Activated CD4-positive, alpha-beta T cell treated with anti-CD3 and anti-CD28 coated beads, Interleukin-2, amount 50 U/mL, for 4 hours (primary cell): ENCODE measurements at regions not wholly inside any gene's neighbourhood (a gene's known extent, or its start where the extent isn't known, plus 50 kb on each side); places are given as distances from the start of the nearest gene placed in this dataset.
"Not testable (repeated sequence)": the region's sequence is repeated elsewhere in the genome, so short reads cannot be mapped to it uniquely, and the experiment has no call there.

Experiments used
- DNase-seq, 2 experiments: peaks; one replicate each; pipeline ENCODE4 v3.0.0-alpha.2; 2020

DNA sequence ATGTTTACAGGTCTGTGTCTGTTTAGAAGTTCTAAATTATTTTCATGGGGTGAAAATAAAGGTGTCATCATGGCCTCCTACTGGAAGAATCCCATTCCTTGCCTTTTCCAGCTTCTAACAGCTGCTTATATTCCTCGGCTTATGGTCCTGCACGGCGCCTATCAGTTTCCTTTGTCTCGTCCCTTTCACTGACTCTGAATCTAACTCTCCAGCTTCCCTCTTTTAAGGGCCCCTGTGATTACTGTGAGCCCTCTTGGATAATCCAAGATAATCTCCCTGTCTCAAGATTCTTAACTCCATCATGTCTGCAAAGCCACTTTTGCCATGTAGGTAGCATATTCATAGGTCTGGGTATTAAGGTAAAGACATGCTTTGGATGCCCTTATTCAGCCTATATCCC is 441.0 kb upstream of the ERCC4 start:
- DNase-seq = no peak

DNA sequence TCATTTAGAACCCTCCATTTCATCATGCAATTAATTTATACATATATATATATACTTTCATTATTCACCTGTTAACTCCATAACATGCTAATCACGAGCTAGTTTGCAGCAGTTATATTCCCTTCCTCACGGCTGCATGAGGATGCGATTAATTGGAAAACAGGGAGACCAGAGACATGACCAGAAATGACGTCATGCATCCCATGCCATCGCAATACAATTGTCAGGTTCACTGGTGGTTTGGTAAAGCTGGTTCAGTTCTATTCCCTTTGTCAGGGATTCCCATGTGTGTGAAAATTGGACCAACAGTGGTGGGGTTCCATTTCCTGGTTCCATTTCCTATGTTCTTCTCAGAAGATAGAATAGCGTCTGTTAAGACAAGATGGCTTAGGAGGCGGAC is 440.4 kb upstream of the ERCC4 start:
- no peak for DNase-seq

DNA sequence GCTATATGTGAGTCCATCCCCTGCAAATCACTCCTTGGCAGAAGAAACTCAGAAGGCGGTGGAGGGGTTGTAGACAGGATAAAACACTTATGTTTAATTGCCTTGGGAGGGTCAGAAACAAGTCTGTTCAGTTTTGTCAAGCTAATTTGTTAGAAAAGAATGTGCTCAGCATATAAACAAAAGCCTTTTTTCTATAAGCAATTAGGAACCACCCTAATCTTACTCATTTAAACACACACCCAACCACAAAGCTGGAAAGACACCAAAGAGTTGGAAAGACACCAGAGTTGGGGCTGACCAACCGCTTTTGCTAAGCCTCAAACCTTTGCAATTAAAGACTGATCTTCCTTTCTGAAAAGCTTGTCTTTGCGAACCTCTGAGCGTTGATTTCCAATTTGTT is 439.2 kb upstream of the ERCC4 start:
- no peak for DNase-seq

DNA sequence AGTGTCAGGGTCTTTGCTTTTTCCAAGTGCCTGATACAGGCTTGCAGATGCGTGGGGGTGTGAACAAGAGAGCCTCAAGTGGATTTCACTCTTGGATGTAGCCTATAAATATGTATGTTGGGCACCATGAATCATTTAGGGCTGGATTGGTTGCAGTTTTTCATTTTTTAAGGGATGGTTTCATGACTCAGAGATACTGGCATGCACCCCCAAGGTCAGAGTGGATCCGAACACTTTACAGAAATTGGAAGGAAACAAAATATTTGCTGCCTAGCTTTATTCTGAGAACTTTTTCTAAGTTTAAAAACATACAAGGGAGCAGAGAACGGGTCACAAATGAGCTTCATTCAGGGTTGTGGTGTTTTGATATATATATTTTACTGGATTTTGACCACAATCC is 436.8 kb upstream of the ERCC4 start:
- no peak for DNase-seq

DNA sequence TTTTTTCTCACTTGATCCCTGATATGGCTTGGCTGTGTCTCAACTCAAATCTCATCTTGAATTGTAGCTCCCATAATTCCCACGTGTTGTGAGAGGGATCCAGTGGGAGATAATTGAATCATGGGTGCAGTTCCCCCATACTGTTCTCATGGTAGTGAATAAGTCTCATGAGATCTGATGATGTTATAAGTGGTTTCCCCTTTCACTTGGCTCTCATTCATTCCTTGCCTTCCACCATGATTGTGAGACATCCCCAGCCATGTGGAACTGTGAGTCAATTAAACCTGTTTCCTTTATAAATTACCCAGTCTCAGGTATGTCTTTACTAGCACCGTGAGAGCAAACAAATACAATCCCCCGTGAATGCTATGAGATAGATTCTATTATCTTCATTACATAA is 430.5 kb upstream of the ERCC4 start:
- not testable (repeated sequence) for DNase-seq

DNA sequence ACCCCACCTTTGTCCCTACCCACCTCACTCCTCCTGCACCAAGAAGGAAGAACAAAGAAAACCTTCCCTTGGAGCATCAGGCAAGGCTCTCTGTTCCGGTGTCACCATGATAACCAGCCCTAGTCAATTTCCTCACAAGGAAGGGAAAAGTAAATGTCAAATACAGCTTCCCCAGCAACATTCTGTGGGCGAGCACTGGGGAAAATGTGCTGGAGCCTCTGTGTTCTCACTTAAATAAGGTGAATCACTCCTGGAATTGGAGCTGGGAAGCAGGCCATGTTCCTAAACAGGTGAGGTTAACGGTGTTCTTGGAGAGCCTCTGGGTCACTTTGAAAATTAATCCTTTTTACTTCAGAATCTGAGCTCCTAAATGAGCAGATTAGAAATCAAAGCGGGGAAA is 427.9 kb upstream of the ERCC4 start:
- DNase-seq = no peak

DNA sequence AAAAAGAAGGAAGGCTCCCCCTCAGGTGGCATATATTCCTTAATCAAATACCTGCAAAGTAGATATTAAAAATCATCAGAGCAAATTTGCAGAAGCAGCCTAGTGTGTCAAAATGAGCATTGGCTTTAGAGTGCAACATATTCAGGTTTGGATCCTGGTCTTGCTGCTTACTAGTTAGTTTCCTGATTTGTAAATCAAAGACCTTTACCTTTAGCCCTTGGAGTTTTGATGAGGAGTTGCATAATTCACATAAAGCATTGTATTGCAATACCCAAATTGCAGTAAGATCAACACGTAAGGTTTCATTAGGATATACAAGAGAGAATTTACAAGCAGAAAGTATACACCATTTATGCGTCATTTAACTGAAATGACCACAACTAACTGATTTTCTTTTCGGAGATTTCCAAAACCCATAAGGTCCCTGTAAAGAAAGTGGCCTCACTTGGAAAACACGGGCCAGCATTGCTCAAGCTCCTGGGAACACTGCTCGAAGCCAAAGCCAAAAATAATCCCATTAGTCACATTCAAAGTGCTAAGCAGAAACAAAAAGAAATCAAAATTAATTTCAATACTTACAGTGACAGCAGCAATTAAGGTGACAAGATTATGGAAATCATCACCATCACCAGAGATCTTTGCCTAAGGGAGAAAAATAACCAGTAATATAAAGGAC is 415.9 kb upstream of the ERCC4 start:
- no peak for DNase-seq

DNA sequence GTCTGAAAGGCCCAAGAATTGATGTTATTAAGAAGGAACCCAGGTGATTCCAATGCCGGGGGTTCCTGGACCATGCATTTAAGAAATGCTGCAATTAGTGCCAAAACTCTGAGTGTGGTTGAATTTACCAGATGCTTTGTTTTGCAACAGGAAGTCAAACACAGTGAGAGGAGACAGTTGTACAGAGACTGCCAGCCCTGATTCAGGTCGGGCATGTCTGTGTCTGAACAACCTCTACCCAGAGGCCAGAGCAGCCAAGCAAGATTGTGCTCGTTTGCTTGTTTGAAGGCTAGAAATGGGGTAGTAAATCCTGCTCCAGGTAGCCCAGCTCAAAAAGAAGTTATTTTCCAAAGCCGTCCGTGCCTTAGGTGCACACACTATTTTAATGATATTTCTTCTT is 412.4 kb upstream of the ERCC4 start:
- no peak for DNase-seq

DNA sequence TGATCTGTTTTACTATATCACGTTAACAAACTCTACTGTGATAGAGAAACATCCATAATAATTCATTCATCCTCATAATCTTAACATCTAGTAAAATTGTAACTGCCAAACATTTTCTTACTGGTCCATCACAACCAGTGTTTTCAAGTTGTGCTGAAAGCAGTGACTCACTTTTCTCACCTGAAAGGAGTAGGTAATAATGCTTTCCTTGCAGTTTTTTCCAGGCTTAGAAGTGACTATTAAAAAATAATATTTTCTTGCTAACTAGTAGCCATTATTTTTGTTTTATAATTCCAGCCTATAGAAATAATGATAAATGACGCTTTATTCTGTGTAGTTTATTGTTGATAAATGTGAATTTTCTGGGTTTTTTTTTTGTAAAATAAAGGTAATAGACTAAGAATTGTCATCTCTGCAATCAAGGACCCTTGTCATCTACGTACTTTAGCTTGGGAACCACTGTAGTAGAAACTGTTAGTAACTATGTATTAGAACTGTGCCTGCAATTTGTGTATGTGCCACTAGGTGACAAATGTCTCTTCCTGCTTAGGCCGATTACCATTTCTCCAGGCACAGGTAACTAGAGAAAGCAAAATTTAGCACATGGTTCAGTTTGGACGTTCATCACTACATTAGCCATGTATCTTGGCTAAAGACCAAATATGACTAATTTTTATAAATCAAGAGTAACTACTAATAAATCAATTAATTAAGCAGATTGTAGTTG is 409.4 kb upstream of the ERCC4 start:
- DNase-seq = no peak

DNA sequence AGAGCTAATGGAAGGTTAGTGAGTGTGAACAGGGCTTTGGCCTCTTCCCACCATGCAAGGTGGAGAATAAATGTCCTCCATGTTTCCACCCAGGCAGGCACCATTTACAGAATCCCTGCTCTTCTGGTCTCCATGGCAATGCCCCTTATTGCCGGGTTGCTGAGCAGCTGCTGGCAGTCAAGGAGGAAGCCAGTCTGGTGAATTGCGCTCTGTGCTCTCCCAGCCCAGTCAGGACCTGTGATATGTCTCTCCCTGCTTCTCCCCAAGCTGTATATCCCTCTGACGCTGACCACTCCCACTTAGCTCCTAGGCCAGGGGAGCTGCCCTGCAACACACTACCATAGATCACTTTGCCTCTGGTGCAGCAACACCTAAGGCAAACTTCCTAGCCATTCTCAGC is 402.1 kb upstream of the ERCC4 start:
- DNase-seq = no peak

DNA sequence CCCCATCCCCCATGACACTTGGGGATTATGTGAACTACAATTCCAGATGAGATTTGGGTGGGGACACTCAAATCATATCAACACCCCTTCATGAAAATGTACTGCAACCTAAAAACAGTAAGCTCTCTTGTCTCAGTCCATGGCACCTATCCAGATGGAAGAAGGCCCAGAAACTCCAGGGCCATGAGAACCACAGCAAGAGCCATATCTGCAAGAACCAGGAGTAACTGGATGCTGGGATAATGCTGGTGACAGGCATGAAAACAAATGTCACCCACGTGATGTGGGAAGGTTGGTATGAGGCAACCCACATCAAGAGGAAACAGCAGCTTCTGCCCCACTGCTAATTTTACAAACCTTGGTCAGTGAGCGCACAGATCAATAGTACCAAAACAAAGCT is 400.1 kb upstream of the ERCC4 start:
- DNase-seq = no peak

DNA sequence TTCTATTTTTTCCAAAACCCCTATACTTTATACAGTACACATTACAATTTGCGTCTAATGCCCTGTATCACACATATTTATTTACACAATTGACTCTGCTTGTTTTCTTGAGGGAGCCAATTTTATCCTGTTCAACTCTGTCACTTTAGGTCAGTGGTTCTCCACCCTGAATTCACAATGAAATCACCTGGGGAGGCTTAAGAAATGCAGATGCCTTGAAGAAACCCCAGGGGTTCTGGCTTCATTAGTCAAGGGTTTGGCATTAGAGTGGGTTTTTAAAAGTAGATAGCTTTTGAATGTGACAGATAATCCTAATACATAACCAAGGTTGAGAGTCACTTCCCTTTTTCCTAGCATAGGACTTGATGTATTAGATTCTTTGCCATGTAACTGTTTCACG is 398.6 kb upstream of the ERCC4 start:
- no peak for DNase-seq

DNA sequence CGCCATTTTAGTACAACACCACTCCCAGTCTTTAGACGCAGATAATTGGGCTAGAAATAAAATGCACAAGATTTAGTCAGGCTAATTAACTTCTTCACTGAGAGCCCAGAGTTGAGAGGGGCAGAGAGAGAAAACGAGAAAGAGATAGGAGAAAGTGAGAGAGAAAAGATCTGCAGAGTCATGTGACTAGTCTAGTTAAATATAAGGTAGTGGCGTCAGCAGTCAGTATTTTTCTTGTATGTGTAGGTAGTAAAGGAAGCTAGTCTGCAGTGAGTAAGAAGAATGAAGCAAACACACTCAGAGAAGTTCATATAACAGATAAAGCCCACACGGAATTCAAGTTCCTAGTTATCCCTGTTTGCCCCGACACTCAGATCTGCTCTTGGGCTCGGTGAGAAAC is 392.6 kb upstream of the ERCC4 start:
- DNase-seq = no peak

DNA sequence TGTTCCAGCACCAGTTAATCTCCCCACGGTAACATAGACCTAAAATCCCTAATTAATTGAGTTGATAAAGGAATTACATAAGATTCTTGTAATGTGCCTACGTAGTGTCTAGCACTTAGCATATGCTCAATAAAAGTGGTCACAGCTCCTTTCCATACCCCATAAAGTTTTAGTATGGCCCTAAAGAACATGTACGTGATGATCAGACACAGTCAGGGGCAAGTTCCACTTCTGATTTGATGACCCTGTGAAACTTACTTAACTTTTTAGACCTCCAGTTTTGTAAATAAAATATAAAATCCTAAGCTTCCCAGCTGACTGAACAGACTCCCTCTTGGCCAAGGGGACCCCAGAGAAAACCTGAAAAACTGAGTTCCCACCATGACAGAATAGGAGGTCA is 391.3 kb upstream of the ERCC4 start:
- DNase-seq = no peak

DNA sequence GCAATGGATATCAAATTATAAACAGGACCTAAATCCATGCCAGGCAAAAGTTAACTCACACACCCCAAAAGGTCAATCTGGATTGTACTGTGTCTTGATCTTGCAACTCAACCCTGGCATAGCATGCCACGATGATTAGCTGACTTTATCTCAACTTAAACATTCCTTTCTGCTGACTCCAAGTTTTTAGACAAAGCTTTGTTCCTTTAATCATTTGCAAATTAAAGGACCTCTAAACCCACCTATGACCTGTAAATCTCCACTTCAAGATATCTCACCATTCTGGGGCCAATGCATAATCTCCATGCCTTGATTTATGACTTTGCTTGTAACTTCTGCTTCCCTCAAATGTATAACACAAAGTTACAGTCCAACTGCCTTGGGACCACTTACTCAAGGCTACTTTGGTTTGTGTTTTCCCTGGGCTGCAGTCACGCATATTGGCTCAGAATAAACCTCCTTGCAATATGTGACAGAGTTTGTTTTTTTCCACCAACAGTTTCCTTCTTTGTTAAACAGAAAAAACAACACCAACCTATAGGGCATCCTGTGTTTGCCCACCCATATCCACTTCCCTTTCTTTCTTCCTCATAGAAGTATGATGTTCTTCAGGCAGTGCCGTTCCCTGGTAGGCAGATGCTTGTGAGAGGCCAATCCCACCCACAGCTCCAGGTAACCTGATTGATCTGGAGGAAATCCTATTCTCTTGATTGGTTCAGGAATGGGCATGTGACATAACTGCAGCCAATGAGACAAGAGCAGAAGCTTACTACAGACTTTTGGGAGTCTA is 390.6 kb upstream of the ERCC4 start:
- DNase-seq = no peak

DNA sequence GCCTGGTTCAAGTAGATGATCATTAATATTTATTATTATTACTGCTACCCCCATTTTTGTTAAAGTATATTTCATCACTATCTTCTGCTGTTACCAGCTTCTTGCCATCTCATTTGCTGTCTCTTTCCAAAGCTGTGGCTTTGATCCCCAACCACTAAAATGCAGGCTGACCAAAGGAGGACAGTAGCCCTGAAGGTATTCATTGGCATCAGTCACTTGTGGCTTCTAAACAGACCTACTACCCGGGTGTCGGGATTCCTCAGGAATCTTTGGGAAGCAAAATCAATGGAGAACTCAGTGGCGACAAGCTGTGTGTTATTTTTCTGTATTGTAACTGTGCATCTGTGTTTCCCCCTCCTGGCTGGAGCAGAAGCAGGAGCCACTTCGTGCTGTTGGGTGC is 379.2 kb upstream of the ERCC4 start:
- DNase-seq = no peak

DNA sequence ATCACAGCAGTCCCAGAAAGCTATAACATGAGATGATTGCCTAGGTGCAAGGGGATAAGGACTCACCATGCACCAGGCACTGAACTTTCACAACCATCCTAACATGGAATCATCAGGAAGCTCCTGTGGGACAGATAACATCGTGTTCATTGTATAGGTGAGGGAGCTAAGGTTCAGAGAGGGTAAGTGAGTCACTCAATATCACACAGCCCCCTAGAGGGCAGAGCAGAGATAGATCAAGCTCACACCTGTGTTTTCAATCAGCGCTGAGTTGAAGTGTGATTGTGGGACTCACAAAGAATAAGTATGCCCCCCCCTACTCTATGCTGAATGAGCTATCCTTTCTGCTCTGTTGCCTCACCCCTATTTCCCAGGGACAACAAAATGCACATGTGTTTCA is 377.7 kb upstream of the ERCC4 start:
- DNase-seq = no peak

DNA sequence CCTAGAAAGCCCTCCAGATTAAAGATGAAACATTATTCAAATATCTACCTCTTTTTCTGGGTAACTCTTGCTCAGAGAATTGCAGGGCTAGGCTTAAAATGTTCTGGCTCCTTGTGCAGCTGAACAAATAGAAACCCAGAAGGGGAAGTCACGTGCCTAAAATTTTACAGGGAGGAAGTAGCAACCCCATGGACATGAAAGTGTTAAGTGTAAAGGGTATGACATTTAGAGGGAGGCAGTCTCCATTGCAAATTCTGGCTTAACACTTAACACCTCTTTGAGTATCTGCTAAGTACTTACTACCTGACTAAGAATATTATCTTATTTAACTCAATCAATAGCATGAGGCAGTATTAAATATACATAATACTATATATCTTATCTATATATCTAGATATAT is 376.1 kb upstream of the ERCC4 start:
- no peak for DNase-seq

DNA sequence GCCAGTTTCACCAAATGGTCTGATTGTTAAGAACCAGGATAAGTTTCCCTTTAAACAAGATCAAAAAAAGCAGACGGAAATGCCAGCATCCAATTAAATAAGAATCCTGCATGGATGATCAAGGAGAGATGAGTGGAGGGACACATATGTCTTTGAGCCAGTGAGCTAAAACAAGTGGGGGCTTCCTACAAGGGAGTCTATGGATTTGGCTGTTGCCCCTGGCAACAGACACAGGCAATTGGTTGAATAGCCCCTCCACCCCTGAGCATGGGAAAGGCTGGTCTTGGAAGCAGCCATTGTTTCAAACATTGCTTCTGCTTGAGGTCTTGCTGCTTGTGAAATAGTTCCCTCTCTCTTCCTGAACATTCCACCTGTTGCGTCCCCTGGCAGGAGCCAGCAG is 374.7 kb upstream of the ERCC4 start:
- DNase-seq = no peak

DNA sequence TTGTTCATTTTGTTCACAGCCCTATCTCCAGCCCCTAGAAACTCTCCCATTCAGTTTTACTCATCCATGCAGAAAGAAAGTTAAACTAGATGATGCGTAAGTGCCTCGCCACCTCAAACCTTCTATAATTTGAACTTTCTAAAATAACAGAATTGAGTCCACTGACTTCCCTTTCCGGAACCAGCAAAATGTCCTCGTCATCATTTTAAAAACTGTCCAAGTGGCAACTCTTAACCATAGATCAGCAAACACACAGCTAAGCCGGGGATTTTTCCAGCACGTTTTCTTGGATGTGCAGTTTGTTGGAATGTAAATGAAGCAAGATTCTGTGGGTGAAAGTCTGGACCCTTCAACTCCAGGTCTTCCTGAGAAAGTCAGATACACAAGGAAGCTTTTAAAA is 369.7 kb upstream of the ERCC4 start:
- DNase-seq = no peak

DNA sequence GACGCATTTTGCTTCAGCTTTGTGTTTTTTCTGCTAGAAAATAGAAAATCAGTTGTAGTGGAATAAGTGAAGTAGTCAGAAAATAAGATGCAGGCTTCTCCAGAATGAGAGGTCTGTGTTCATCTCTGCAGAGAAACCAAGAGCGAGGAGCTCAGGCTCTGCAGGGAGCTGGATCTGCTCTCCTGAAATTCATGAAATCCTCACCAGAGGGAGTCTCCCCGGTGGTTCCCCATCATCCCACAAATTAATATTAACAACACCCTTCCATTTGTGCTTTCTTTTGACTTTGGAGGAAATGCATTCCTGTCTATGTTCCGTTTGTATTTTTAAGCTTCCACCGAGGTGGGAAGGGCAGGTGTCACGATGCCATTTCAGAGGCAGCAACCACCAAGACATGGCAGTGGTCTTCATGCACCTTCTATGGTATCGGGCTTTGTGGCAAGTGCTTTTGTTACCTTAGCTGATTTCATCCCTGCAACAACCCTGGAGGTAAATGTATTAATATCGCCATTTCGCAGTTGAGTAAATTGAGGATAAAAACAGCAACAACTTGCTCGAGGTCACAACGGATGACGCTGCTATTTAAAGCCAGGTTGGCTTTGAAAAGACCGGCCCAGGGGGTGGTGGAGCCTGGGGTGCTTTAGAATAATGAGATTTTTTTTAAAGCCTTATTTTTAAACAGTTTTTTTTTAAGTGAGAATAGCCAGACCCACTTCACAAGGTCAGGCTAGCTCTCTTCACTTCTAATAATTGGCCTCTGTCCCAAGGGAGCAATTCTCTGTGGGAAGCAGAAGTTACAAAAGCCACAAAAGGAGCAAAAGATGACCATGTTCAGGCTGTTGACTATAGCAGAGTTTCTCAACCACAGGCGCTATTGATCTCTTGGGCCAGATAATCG is 367.6 kb upstream of the ERCC4 start:
- DNase-seq = no peak

DNA sequence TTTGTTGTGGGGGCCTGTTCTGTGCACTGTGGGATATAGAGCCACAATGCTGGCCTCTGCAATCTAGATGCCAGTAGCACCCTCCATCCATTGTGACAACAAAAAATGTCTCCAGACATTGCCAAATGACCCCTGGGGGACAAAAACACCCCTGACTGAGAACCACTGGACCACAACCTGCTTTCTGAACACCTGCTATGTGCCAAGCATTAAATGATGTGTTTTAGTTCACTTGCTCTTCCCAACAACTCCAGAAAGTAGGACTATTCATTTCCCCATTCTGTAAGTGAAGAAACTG is 367.0 kb upstream of the ERCC4 start:
- no peak for DNase-seq

DNA sequence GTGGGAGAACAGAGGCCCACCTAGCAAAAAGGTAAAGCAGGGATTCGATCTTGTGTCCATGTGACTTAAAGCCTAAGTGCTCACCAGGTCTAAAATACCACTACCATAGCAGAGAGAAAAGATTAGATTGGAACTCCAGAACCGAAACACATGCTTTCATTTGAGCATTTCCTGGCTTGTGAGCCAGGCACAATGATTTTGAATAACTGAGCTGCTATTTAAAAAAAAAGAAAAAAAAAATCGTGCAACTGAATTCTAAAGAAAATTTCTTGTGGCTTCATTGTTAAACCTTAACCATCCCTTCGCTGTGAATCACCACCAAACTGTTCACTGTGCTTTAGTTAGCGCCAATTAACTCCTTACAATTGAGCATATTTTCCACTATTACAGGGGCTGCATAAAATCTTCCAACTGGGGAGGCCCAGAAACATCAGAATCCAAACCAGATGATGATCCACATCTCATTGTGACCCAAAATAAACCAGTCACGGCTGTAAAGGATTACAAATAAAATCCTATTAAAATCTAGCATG is 366.4 kb upstream of the ERCC4 start:
- DNase-seq = no peak
